ENCODE measurements at regions not wholly inside any gene's neighbourhood (a gene's known extent, or its start where the extent isn't known, plus 50 kb on each side); places are given as distances from the start of the nearest gene placed in this dataset.
"Not testable (repeated sequence)": the region's sequence is repeated elsewhere in the genome, so short reads cannot be mapped to it uniquely, and the experiment has no call there.

- H3K27me3 ChIP-seq (ENCODE audit: control insufficient read depth, insufficient read depth, low read length); DNase-seq (ENCODE audit: low read depth, low spot score); H3K27ac ChIP-seq (ENCODE audit: low read length); H3K4me1 ChIP-seq (ENCODE audit: control insufficient read depth, insufficient read depth, low read length); H3K4me3 ChIP-seq (ENCODE audit: low read length); H3K9me3 ChIP-seq (ENCODE audit: control insufficient read depth, insufficient read depth, low read length); H3K36me3 ChIP-seq (ENCODE audit: control insufficient read depth, insufficient read depth, low read length): not testable (repeated sequence)
- WGBS (ENCODE audit: insufficient coverage, insufficient read length) = no CpG with 5 or more reads among the region's 2 CpGs
These were observed 156.6 kb upstream of the NAMPT start for GRCh38 chr7:106441343-106441742.

- H3K4me1 ChIP-seq (ENCODE audit: control insufficient read depth, insufficient read depth, low read length); H3K27ac ChIP-seq (ENCODE audit: low read length); H3K9me3 ChIP-seq (ENCODE audit: control insufficient read depth, insufficient read depth, low read length); H3K27me3 ChIP-seq (ENCODE audit: control insufficient read depth, insufficient read depth, low read length); DNase-seq (ENCODE audit: low read depth, low spot score); H3K4me3 ChIP-seq (ENCODE audit: low read length); H3K36me3 ChIP-seq (ENCODE audit: control insufficient read depth, insufficient read depth, low read length): not testable (repeated sequence)
- WGBS (ENCODE audit: insufficient coverage, insufficient read length) = no CpG with 5 or more reads among the region's 2 CpGs
These were observed 152.2 kb upstream of the NAMPT start for GRCh38 chr7:106436933-106437332.

- no peak for DNase-seq (ENCODE audit: low read depth, low spot score)
- Histone ChIP-seq H3K36me3 (ENCODE audit: control insufficient read depth, insufficient read depth, low read length) (no peaks in the 10 kb centered on the region), H3K27ac (ENCODE audit: low read length) (no peak overlapping the region), H3K4me3 (ENCODE audit: low read length) (no peak overlapping the region), H3K27me3 (ENCODE audit: control insufficient read depth, insufficient read depth, low read length) (no peaks in the 10 kb centered on the region), H3K9me3 (ENCODE audit: control insufficient read depth, insufficient read depth, low read length) (no peaks in the 10 kb centered on the region), H3K4me1 (ENCODE audit: control insufficient read depth, insufficient read depth, low read length) (no peaks in the 10 kb centered on the region)
- no CpG with 5 or more reads among the region's 2 CpGs for WGBS (ENCODE audit: insufficient coverage, insufficient read length)
These were observed 148.6 kb upstream of the NAMPT start for GRCh38 chr7:106433377-106433776.

DNA sequence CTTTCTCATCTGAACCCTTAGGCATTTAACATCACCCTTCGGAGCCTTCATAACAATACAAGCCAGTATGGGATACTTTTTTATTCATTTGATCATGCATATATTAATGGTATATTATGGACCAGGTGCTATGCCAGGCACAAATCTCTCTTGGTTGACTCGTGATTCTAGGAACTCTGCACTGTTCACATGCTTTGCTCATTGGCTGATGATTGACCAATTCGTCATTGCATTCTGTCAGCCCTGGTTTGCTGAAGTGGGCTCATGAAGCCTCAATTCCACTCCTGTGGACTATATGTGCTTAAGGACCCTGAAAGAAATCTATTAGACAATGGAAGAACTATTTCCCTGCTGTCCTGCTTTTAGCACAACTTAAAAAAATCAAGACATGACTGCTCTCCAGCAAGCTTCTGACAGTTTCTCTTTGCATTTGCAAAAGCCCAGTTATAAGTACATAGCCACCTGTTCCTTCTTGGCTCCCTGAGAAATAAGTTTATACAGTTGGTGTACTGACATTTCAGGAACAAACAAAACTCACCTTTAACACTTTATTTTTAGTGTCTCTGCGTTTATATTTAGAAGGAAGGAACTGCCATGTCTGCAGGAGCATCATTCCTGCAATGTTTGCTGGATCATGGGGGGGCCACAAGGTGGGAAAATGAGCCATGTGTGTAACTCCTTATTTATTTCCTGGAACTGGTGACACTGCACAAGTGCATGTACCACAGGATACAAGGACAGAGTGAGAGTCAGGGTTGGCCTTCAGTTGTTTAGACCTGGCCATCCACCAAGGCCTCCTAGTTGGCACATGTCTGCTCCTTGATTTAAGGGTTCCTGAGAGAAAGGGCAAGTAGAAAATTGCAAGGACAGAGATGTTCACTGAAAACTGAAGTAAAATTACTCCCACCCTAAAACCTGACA lies 146.0 kb upstream of the NAMPT start:
- Histone ChIP-seq H3K27me3 (ENCODE audit: control insufficient read depth, insufficient read depth, low read length) (no peaks in the 10 kb centered on the region), H3K36me3 (ENCODE audit: control insufficient read depth, insufficient read depth, low read length) (no peaks in the 10 kb centered on the region), H3K9me3 (ENCODE audit: control insufficient read depth, insufficient read depth, low read length) (no peaks in the 10 kb centered on the region), H3K27ac (ENCODE audit: low read length) (no peak overlapping the region), H3K4me1 (ENCODE audit: control insufficient read depth, insufficient read depth, low read length) (no peaks in the 10 kb centered on the region; the same call in 1 of the 2 replicates), H3K4me3 (ENCODE audit: low read length) (no peak overlapping the region)
- WGBS (ENCODE audit: insufficient coverage, insufficient read length) = no CpG with 5 or more reads among the region's 4 CpGs
- no peak for DNase-seq (ENCODE audit: low read depth, low spot score)

DNA sequence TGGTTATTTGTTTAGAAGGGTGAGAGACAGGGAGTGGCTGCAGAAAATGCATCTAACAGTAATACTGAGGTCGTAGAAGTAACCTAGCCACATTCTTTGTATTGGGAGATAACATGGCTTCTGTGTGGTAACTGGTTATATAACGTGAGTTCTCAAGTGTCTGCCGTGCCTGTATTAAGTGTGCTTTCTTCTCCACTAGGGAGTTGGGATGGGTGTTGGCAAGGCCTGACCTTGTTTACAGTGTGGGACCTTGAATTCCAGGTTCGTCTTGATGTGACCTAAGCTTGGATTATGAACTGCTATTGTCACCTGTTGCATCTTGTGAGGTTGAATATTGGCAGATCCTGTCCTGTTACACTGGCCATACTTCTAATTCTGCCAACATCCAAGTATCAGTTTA lies 145.3 kb upstream of the NAMPT start:
- no peaks in the 10 kb centered on the region for H3K9me3 ChIP-seq (ENCODE audit: control insufficient read depth, insufficient read depth, low read length)
- no peaks in the 10 kb centered on the region for H3K36me3 ChIP-seq (ENCODE audit: control insufficient read depth, insufficient read depth, low read length)
- DNase-seq (ENCODE audit: low read depth, low spot score) = no peak
- H3K27me3 ChIP-seq (ENCODE audit: control insufficient read depth, insufficient read depth, low read length) = no peaks in the 10 kb centered on the region
- no peak overlapping the region for H3K4me3 ChIP-seq (ENCODE audit: low read length)
- WGBS (ENCODE audit: insufficient coverage, insufficient read length) = no CpG with 5 or more reads among the region's 4 CpGs
- no peaks in the 10 kb centered on the region; the same call in 1 of the 2 replicates for H3K4me1 ChIP-seq (ENCODE audit: control insufficient read depth, insufficient read depth, low read length)
- H3K27ac ChIP-seq (ENCODE audit: low read length) = no peak overlapping the region

GRCh38 chr7:106426803-106427202 lies 142.0 kb upstream of the NAMPT start:
- no CpG with 5 or more reads among the region's 7 CpGs for WGBS (ENCODE audit: insufficient coverage, insufficient read length)
- H3K4me3 ChIP-seq (ENCODE audit: low read length) = no peak overlapping the region
- no peak for DNase-seq (ENCODE audit: low read depth, low spot score)
- H3K9me3 ChIP-seq (ENCODE audit: control insufficient read depth, insufficient read depth, low read length) = no peaks in the 10 kb centered on the region
- H3K27ac ChIP-seq (ENCODE audit: low read length) = no peak overlapping the region
- no peaks in the 10 kb centered on the region; the same call in 1 of the 2 replicates for H3K4me1 ChIP-seq (ENCODE audit: control insufficient read depth, insufficient read depth, low read length)
- H3K36me3 ChIP-seq (ENCODE audit: control insufficient read depth, insufficient read depth, low read length) = no peaks in the 10 kb centered on the region
- H3K27me3 ChIP-seq (ENCODE audit: control insufficient read depth, insufficient read depth, low read length) = no peaks in the 10 kb centered on the region

GRCh38 chr7:106425017-106425719 lies 140.4 kb upstream of the NAMPT start:
- Histone ChIP-seq H3K9me3 (ENCODE audit: control insufficient read depth, insufficient read depth, low read length) (no peaks in the 10 kb centered on the region), H3K4me3 (ENCODE audit: low read length) (no peak overlapping the region), H3K27me3 (ENCODE audit: control insufficient read depth, insufficient read depth, low read length) (no peaks in the 10 kb centered on the region), H3K27ac (ENCODE audit: low read length) (no peak overlapping the region), H3K36me3 (ENCODE audit: control insufficient read depth, insufficient read depth, low read length) (no peaks in the 10 kb centered on the region), H3K4me1 (ENCODE audit: control insufficient read depth, insufficient read depth, low read length) (no peaks in the 10 kb centered on the region; the same call in 1 of the 2 replicates)
- WGBS (ENCODE audit: insufficient coverage, insufficient read length) = no CpG with 5 or more reads among the region's 7 CpGs
- no peak for DNase-seq (ENCODE audit: low read depth, low spot score)

DNA sequence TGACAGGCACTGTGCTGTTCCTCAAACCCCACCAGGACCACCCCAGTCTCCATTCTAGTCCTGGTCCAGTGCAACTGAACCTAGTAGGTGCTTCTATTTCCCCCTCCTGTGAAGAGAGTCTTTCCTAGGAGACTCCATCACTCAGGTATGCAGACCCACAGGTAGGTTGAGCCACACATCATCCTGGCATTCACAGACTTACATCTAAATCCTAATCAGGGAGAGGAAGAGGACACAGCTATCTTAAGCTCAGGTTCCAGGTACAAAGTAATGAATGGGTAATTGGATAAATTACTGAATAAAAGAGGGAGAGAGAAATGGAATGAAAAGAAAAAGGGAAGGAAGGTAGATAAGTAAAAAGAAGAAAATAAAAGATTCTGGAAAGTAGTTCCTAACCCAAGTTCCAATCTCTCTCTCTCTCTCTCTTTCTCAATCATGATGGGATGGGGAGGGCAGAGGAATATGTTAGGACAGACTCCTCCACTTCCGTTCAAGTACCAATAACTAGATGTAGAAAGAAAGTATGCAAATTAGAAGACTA lies 139.8 kb upstream of the NAMPT start:
- no peaks in the 10 kb centered on the region for H3K27me3 ChIP-seq (ENCODE audit: control insufficient read depth, insufficient read depth, low read length)
- H3K36me3 ChIP-seq (ENCODE audit: control insufficient read depth, insufficient read depth, low read length) = no peaks in the 10 kb centered on the region
- DNase-seq (ENCODE audit: low read depth, low spot score) = no peak
- no peaks in the 10 kb centered on the region for H3K9me3 ChIP-seq (ENCODE audit: control insufficient read depth, insufficient read depth, low read length)
- no CpG with 5 or more reads among the region's 1 CpG for WGBS (ENCODE audit: insufficient coverage, insufficient read length)
- H3K4me1 ChIP-seq (ENCODE audit: control insufficient read depth, insufficient read depth, low read length) = no peaks in the 10 kb centered on the region; the same call in 1 of the 2 replicates
- no peak overlapping the region for H3K27ac ChIP-seq (ENCODE audit: low read length)
- no peak overlapping the region for H3K4me3 ChIP-seq (ENCODE audit: low read length)

DNA sequence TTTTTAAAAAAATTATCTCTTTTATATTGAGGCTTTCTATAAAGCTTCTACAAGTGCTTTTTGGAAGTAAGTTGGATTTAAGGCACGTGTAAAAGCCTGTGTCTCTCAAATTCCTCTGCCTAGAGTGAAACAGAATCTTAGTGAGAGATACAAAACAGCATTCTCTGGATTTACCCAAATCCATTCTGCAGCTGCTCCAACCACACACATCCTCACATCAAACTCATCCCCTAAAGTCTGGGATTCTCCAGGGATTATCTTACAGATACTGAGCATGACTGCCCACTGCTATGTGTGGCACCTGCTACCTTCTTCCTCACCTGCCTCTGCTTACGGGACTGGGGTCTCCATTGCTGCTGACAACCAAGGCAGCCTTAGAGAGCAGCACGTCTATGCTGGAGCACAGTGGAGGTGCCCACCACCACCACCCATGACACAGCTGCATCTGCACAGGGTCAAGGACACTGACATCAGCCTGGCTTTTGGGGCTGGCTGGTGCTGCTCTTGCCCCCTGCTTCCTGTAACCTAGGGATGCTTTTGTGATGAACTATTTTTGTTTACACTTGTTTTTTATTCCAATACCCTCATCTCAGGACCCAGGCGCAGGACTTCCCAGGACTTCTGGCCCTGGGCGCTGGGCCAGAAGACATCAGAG lies 139.2 kb upstream of the NAMPT start:
- Histone ChIP-seq H3K4me3 (ENCODE audit: low read length) (no peak overlapping the region), H3K27ac (ENCODE audit: low read length) (no peak overlapping the region), H3K9me3 (ENCODE audit: control insufficient read depth, insufficient read depth, low read length) (no peaks in the 10 kb centered on the region), H3K36me3 (ENCODE audit: control insufficient read depth, insufficient read depth, low read length) (no peaks in the 10 kb centered on the region), H3K4me1 (ENCODE audit: control insufficient read depth, insufficient read depth, low read length) (no peaks in the 10 kb centered on the region; the same call in 1 of the 2 replicates), H3K27me3 (ENCODE audit: control insufficient read depth, insufficient read depth, low read length) (no peaks in the 10 kb centered on the region)
- no CpG with 5 or more reads among the region's 5 CpGs for WGBS (ENCODE audit: insufficient coverage, insufficient read length)
- no peak for DNase-seq (ENCODE audit: low read depth, low spot score)

GRCh38 chr7:106423111-106423510 lies 138.3 kb upstream of the NAMPT start:
- WGBS (ENCODE audit: insufficient coverage, insufficient read length) = no CpG with 5 or more reads among the region's 5 CpGs

More at GRCh38 chr7:106423111-106423510, 138.3 kb upstream of the NAMPT start:
- Histone ChIP-seq H3K4me3 (ENCODE audit: low read length) (no peak overlapping the region), H3K9me3 (ENCODE audit: control insufficient read depth, insufficient read depth, low read length) (no peaks in the 10 kb centered on the region), H3K27ac (ENCODE audit: low read length) (no peak overlapping the region), H3K27me3 (ENCODE audit: control insufficient read depth, insufficient read depth, low read length) (no peaks in the 10 kb centered on the region), H3K36me3 (ENCODE audit: control insufficient read depth, insufficient read depth, low read length) (no peaks in the 10 kb centered on the region), H3K4me1 (ENCODE audit: control insufficient read depth, insufficient read depth, low read length) (no peaks in the 10 kb centered on the region; the same call in 1 of the 2 replicates)
- DNase-seq (ENCODE audit: low read depth, low spot score) = no peak

All from iPS DF 6.9 (cell line).